Ovary (tissue), 7 donors: ENCODE measurements at regions not wholly inside any gene's neighbourhood (a gene's known extent, or its start where the extent isn't known, plus 50 kb on each side); places are given as distances from the start of the nearest gene placed in this dataset.

ENCODE experiments used
- DNase-seq, 5 donors: peaks; one replicate each; pipeline ENCODE4 v3.0.0-alpha.2; 2019 to 2020
- H3K27ac ChIP-seq, 2 donors: fragments of 200-600 bp; one replicate each; pipeline versions ENCODE4 v1.5.1 to v1.8.0; 2019 to 2022
- H3K27me3 ChIP-seq: fragments of 200-600 bp; one replicate; pipeline ENCODE4 v1.8.0; 2022
- H3K36me3 ChIP-seq: fragments of 200-600 bp; sonication (generic); one replicate; pipeline ENCODE4 v1.5.1; 2019
- H3K4me1 ChIP-seq: one replicate; pipeline ENCODE4 v1.8.1; 2013; ENCODE audit warnings: mild to moderate bottlenecking, moderate library complexity; ENCODE audit not compliant: insufficient read depth
- H3K4me3 ChIP-seq: fragments of 200-600 bp; sonication (generic); one replicate; pipeline ENCODE4 v1.5.1; 2017
- H3K9me3 ChIP-seq, 2 donors: fragments of 200-600 bp in 1 of 2; sonication (generic) in 1 of 2; one replicate each; pipeline versions ENCODE4 v1.5.1 to v1.8.1; 2013 to 2019; ENCODE audit warnings: mild to moderate bottlenecking in 1 of 2, moderate library complexity in 1 of 2
- CTCF ChIP-seq, 3 donors: fragments of 450-650 bp in 2 of 3; fragments of 200-600 bp in 1 of 3; IDR thresholded peaks; one replicate each; pipeline versions ENCODE4 v1.5.1 to v1.8.0; 2016 to 2022; ENCODE audit warnings: antibody characterized with exemption in 3 of 3, mild to moderate bottlenecking in 1 of 3
- EP300 ChIP-seq: sonication (generic); formaldehyde crosslinking; IDR thresholded peaks from one replicate; pipeline ENCODE4 v1.6.1; 2017; ENCODE audit warnings: antibody characterized with exemption
- POLR2A ChIP-seq: fragments of 450-650 bp; IDR thresholded peaks from one replicate; pipeline ENCODE4 v1.6.1; 2017; ENCODE audit warnings: antibody characterized with exemption, mild to moderate bottlenecking, moderate library complexity
- WGBS, 3 donors: extraction: QIAGEN DNeasy Blood & Tissue Kit in 1 of 3; methylation state at CpG; one replicate each; pipeline versions ENCODE4 v1.1.5 to v1.1.7; 2013 to 2017; 5-methylcytosine and 5-hydroxymethylcytosine counted together
- intact Hi-C, 4 donors: fragments of 100-400 bp; cut with DNase I; formaldehyde crosslinking; loops; one replicate each; pipeline versions ENCODE4 v1.11.0 to v1.15.1; 2022 to 2023
- donor health status: DM: no; HTN: no; CAD: no; lungs with moderate emphysema.
- donor health status: DM: no; HTN: no; CAD: no.
- donor health status: Bipolar disorder and iron deficiency.
- donor health status: DM: no; HTN: no; CAD: no.
- donor health status: DM: yes; HTN: yes; CAD: no.

- no peak for DNase-seq
- 76 to 85% (median 82%) methylated on average over 2 of the region's 2 CpGs for WGBS, 3 donors
Observed at GRCh38 chr5:17805227-17805825, 171.1 kb downstream of the TAF11L14 start.

GRCh38 chr5:17806818-17807468 is 172.7 kb downstream of the TAF11L14 start:
- intact Hi-C loops: no loop called here
- Histone ChIP-seq H3K27me3 (no peaks in the 10 kb centered on the region), H3K4me3 (no peak overlapping the region), H3K36me3 (no peaks in the 10 kb centered on the region), H3K9me3 (no peaks in the 10 kb centered on the region), H3K27ac (no peak overlapping the region), H3K4me1 (no peaks in the 10 kb centered on the region)
- TF ChIP-seq POLR2A (no peak), EP300 (no peak), CTCF (IDR thresholded peaks at IDR 0.05) (no peak)
- WGBS, 3 donors: 65 to 75% (median 70%) methylated on average over 5 of the region's 5 CpGs
- no peak for DNase-seq

More at GRCh38 chr5:17805227-17805825, 171.1 kb downstream of the TAF11L14 start:
- no peak overlapping the region for H3K27ac ChIP-seq
- intact Hi-C loops: no loop called here
- no peaks in the 10 kb centered on the region for H3K4me1 ChIP-seq
- no peaks in the 10 kb centered on the region for H3K36me3 ChIP-seq
- H3K9me3 ChIP-seq: no peaks in the 10 kb centered on the region
- no peak overlapping the region for H3K4me3 ChIP-seq
- H3K27me3 ChIP-seq: no peaks in the 10 kb centered on the region
- TF ChIP-seq POLR2A (no peak), CTCF (IDR thresholded peaks at IDR 0.05) (no peak), EP300 (no peak)

DNA sequence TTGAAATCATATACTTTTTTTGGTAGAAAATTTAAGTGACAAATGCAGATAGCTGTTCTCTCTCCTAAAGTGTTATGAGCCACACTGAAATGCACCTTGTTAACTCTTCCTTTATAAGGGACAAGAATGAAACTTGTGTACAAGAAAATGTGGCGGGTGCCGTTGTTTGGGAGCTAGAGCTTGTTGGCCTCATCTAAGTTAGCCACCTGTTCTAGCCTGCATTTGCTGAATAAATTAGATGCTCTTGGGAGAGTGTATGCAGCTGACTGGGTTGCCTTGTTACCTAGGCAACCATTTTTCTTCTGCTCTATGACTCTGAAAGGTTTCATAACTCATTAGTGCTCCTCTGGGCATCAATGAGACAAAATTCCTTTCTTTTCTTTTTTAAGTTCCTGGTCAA is 174.3 kb downstream of the TAF11L14 start:
- Histone ChIP-seq H3K4me1 (no peaks in the 10 kb centered on the region), H3K4me3 (no peak overlapping the region), H3K27me3 (no peaks in the 10 kb centered on the region), H3K27ac (no peak overlapping the region), H3K36me3 (no peaks in the 10 kb centered on the region), H3K9me3 (no peaks in the 10 kb centered on the region)
- intact Hi-C loops: no loop called here
- DNase-seq: no peak
- no peak for TF ChIP-seq POLR2A
- WGBS, 3 donors: 76 to 93% (median 91%) methylated on average over 2 of the region's 2 CpGs

DNA sequence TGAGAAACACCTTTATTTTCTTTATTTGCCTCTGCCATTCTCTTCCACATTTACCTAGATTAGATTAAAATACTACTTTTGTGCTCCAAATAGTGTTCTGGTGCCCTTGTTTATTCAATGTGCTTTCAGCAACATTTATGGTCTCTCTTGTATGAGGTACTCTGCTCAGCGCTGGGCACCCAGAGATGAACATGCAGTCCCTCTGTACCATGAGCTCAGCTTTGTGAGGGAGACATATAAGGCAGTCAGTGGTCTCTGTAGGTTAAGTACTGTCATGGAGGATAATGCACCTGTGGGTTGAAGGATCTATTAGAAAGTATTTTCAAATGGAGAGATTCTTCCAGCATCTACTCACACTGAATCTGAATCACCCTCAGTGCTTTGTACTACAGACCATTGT is 176.5 kb downstream of the TAF11L14 start:
- Histone ChIP-seq H3K9me3 (no peaks in the 10 kb centered on the region), H3K27me3 (no peaks in the 10 kb centered on the region), H3K4me1 (no peaks in the 10 kb centered on the region), H3K36me3 (no peaks in the 10 kb centered on the region), H3K4me3 (no peak overlapping the region), H3K27ac (no peak overlapping the region)
- TF ChIP-seq EP300 (no peak), POLR2A (no peak), CTCF (IDR thresholded peaks at IDR 0.05) (no peak)
- intact Hi-C loops: no loop called here
- 92 to 100% (median 93%) methylated on average over 1 of the region's 1 CpG for WGBS, 3 donors
- no peak for DNase-seq

- Histone ChIP-seq H3K27ac (no peak overlapping the region), H3K4me3 (no peak overlapping the region), H3K27me3 (no peaks in the 10 kb centered on the region), H3K9me3 (no peaks in the 10 kb centered on the region), H3K36me3 (no peaks in the 10 kb centered on the region), H3K4me1 (no peaks in the 10 kb centered on the region)
- intact Hi-C loops: no loop called here
- DNase-seq: no peak
- 76 to 82% (median 78%) methylated on average over 5 of the region's 5 CpGs for WGBS, 3 donors
- TF ChIP-seq POLR2A: no peak
- no peak for TF ChIP-seq CTCF (IDR thresholded peaks at IDR 0.05)
- TF ChIP-seq EP300: no peak
Observed at GRCh38 chr5:17813214-17813613, 179.0 kb downstream of the TAF11L14 start.
